ENCODE measurements at regions not wholly inside any gene's neighbourhood (a gene's known extent, or its start where the extent isn't known, plus 50 kb on each side); places are given as distances from the start of the nearest gene placed in this dataset.
A peak's percentile ranks its signal among the peaks of the same experiment; 100 is the strongest.
"Not testable (repeated sequence)": the region's sequence is repeated elsewhere in the genome, so short reads cannot be mapped to it uniquely, and the experiment has no call there.

- H3K36me3 Mint-ChIP-seq (ENCODE audit: low read depth); intact Hi-C loops (cut with micrococcal nuclease); H3K27me3 Mint-ChIP-seq (ENCODE audit: low read depth); H3K4me3 Mint-ChIP-seq (ENCODE audit: low read depth); H3K4me1 Mint-ChIP-seq (ENCODE audit: low read depth); H3K27ac Mint-ChIP-seq; DNase-seq (ENCODE audit: low spot score); H3K9me3 Mint-ChIP-seq: not testable (repeated sequence)
These were observed 51.6 kb upstream of the MAP4K4 start for GRCh38 chr2:101645886-101646285.

GRCh38 chr2:101644842-101645383, 52.6 kb upstream of the MAP4K4 start:
- no peak overlapping the region for H3K27ac Mint-ChIP-seq
- no peaks in the 10 kb centered on the region for H3K4me1 Mint-ChIP-seq (ENCODE audit: low read depth)
- no peak for DNase-seq (ENCODE audit: low spot score)
- no peaks in the 10 kb centered on the region for H3K9me3 Mint-ChIP-seq
- H3K36me3 Mint-ChIP-seq (ENCODE audit: low read depth) = no peaks in the 10 kb centered on the region
- H3K27me3 Mint-ChIP-seq (ENCODE audit: low read depth) = no peaks in the 10 kb centered on the region
- intact Hi-C loops (cut with micrococcal nuclease) = no loop called here
- no peak overlapping the region for H3K4me3 Mint-ChIP-seq (ENCODE audit: low read depth)

DNA sequence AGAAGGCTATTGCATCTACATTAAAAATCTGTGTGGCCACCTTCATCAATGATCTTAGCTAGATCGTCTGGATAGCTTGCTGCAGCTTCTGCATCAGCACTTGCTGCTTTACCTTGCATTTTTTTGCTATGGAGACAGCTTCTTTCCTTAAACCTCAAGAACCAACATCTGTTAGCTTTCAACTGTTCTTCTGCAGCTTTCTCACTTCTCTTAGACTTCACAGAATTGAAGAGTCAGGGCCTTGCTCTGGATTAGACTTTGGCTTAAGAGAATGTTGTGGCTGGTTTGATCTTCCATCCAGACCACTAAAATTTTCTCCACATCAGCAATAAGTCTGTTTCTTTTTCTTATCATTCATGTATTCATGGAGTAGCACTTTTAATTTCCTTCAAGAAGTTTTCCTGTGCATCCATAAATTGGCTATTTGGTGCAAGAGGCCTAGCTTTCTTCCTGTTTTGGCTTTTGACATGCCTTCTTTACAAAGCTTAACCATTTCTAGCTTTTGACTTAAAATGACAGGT, 54.4 kb upstream of the MAP4K4 start:
- Mint-ChIP-seq H3K27ac (no peak overlapping the region), H3K27me3 (ENCODE audit: low read depth) (no peaks in the 10 kb centered on the region), H3K9me3 (no peaks in the 10 kb centered on the region), H3K4me3 (ENCODE audit: low read depth) (no peak overlapping the region), H3K36me3 (ENCODE audit: low read depth) (no peaks in the 10 kb centered on the region), H3K4me1 (ENCODE audit: low read depth) (no peaks in the 10 kb centered on the region)
- intact Hi-C loops (cut with micrococcal nuclease) = no loop called here
- no peak for DNase-seq (ENCODE audit: low spot score)

GRCh38 chr2:101638817-101639605, 58.5 kb upstream of the MAP4K4 start:
- Mint-ChIP-seq H3K27me3 (ENCODE audit: low read depth) (no peaks in the 10 kb centered on the region), H3K9me3 (no peaks in the 10 kb centered on the region), H3K27ac (no peak overlapping the region), H3K36me3 (ENCODE audit: low read depth) (no peaks in the 10 kb centered on the region), H3K4me1 (ENCODE audit: low read depth) (no peaks in the 10 kb centered on the region), H3K4me3 (ENCODE audit: low read depth) (no peak overlapping the region)
- DNase-seq (ENCODE audit: low spot score) = no peak
- intact Hi-C loops (cut with micrococcal nuclease) = no loop called here

GRCh38 chr2:101638181-101638711, 59.3 kb upstream of the MAP4K4 start:
- Mint-ChIP-seq H3K27me3 (ENCODE audit: low read depth) (no peaks in the 10 kb centered on the region), H3K4me1 (ENCODE audit: low read depth) (no peaks in the 10 kb centered on the region), H3K27ac (no peak overlapping the region), H3K4me3 (ENCODE audit: low read depth) (no peak overlapping the region), H3K9me3 (no peaks in the 10 kb centered on the region), H3K36me3 (ENCODE audit: low read depth) (no peaks in the 10 kb centered on the region)
- intact Hi-C loops (cut with micrococcal nuclease) = no loop called here
- DNase-seq (ENCODE audit: low spot score) = no peak

- intact Hi-C loops (cut with micrococcal nuclease) = no loop called here
- DNase-seq (ENCODE audit: low spot score) = no peak
- no peak overlapping the region for H3K4me3 Mint-ChIP-seq (ENCODE audit: low read depth)
- H3K27me3 Mint-ChIP-seq (ENCODE audit: low read depth) = no peaks in the 10 kb centered on the region
- H3K4me1 Mint-ChIP-seq (ENCODE audit: low read depth) = peaks cover 3% of the 10 kb centered on the region
- H3K36me3 Mint-ChIP-seq (ENCODE audit: low read depth) = no peaks in the 10 kb centered on the region
- H3K27ac Mint-ChIP-seq = no peak overlapping the region
- no peaks in the 10 kb centered on the region for H3K9me3 Mint-ChIP-seq
These were observed 67.1 kb upstream of the MAP4K4 start for GRCh38 chr2:101630224-101630949.

DNA sequence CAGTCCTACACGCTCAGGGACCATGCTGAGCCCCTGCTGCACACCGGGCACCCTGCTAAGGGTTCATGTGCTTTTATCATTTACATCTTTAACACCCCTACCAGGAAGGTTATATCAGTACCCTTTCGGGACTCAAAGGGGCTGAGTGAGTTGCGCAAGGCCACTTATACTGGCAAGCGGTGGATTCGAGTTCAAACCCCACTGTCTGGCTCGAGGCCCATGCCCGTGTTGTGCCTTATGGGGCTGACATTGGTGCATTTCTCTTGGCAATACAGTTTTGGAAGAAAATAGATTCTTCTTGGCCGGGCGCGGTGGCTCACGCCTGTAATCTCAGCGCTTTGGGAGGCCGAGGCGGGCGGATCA, 69.5 kb upstream of the MAP4K4 start:
- DNase-seq (ENCODE audit: low spot score) = no peak
- no peaks in the 10 kb centered on the region for H3K36me3 Mint-ChIP-seq (ENCODE audit: low read depth)

GRCh38 chr2:101627285-101628029, 70.0 kb upstream of the MAP4K4 start:
- Mint-ChIP-seq H3K27ac (no peak overlapping the region), H3K4me3 (ENCODE audit: low read depth) (no peak overlapping the region), H3K36me3 (ENCODE audit: low read depth) (no peaks in the 10 kb centered on the region), H3K9me3 (no peaks in the 10 kb centered on the region), H3K27me3 (ENCODE audit: low read depth) (no peaks in the 10 kb centered on the region), H3K4me1 (ENCODE audit: low read depth) (peaks cover 19% of the 10 kb centered on the region)
- intact Hi-C loops (cut with micrococcal nuclease) = no loop called here
- DNase-seq (ENCODE audit: low spot score) = no peak

More for the DNA sequence above, 69.5 kb upstream of the MAP4K4 start:
- Mint-ChIP-seq H3K27ac (no peak overlapping the region), H3K27me3 (ENCODE audit: low read depth) (no peaks in the 10 kb centered on the region), H3K4me1 (ENCODE audit: low read depth) (peaks cover 13% of the 10 kb centered on the region), H3K4me3 (ENCODE audit: low read depth) (no peak overlapping the region), H3K9me3 (no peaks in the 10 kb centered on the region)
- intact Hi-C loops (cut with micrococcal nuclease) = no loop called here

DNA sequence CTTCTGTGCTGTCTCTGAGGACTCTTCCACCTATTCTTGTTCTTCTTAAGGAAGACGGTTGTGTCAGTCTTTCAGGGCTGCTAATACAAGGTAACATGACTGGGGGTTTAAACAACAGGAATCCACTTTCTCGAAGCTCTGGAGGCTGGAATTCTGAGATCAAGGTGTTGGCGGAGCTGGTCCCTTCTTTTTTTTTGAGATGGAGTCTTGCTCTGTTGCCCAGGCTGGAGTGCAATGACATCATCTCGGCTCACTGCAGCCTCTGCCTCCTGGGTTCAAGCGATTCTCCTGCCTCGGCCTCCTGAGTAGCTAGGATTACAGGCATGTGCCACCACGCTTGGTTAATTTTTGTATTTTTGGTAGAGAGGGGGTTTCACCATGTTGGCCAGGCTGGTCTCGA, 71.7 kb upstream of the MAP4K4 start:
- H3K9me3 Mint-ChIP-seq; H3K36me3 Mint-ChIP-seq (ENCODE audit: low read depth); DNase-seq (ENCODE audit: low spot score); H3K27ac Mint-ChIP-seq; H3K4me3 Mint-ChIP-seq (ENCODE audit: low read depth); H3K27me3 Mint-ChIP-seq (ENCODE audit: low read depth); intact Hi-C loops (cut with micrococcal nuclease): not testable (repeated sequence)
- H3K4me1 Mint-ChIP-seq (ENCODE audit: low read depth) = peaks cover 21% of the 10 kb centered on the region

DNA sequence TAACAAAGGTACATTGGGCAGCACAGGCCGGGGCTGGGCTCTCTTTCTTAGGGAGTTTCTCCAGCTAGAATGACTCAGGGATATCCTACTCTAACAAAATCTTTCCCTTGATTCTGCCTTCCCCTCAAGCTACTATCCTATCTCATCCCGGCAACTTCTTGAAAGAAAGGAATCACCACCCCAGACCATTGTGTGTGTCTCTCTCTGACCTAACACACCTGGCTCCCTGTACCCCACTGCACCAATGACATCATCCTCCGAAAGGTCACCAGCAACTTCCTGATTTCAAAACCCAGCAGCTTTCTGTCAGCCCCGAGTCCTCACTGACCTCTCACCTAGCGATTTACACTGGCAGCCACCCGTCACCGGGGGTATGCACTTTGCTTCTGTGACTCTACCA, 72.1 kb upstream of the MAP4K4 start:
- no peaks in the 10 kb centered on the region for H3K36me3 Mint-ChIP-seq (ENCODE audit: low read depth)
- no peak overlapping the region for H3K4me3 Mint-ChIP-seq (ENCODE audit: low read depth)
- no peak for DNase-seq (ENCODE audit: low spot score)
- no peaks in the 10 kb centered on the region for H3K9me3 Mint-ChIP-seq
- no peaks in the 10 kb centered on the region for H3K27me3 Mint-ChIP-seq (ENCODE audit: low read depth)
- H3K4me1 Mint-ChIP-seq (ENCODE audit: low read depth) = peaks cover 22% of the 10 kb centered on the region
- intact Hi-C loops (cut with micrococcal nuclease) = no loop called here
- no peak overlapping the region for H3K27ac Mint-ChIP-seq

DNA sequence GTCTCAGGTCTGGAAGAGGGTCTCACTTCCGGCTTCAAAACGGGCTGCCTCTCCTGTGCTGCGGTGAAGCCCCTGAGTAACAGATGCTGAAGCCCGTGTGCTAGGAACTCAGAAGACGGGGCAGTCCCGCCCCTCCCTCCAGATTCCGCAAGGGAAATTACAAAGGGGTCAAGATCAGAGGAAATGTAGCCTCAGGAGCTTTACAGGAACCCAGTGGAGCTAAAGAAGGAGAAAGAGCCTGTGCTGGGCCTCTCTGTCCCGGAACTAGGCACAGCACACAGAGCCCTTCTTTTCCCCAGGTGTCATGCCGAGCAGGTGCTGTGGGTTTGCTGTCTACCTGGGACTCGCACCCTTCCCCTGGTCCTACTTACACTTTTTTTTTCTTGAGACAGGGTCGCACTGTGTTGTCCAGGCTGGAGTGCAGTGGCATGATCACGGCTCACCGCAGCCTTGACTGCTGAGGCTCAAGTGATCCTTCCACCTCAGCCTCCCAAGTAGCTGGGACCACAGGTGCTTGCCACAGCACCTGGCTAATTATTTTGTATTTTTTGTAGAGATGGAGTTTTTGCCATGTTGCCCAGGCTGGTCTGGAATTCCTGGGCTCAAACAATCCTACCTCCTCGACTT, 72.7 kb upstream of the MAP4K4 start:
- H3K4me3 Mint-ChIP-seq (ENCODE audit: low read depth) = no peak overlapping the region
- H3K9me3 Mint-ChIP-seq = no peaks in the 10 kb centered on the region
- peaks cover 24% of the 10 kb centered on the region for H3K4me1 Mint-ChIP-seq (ENCODE audit: low read depth)
- no peaks in the 10 kb centered on the region for H3K27me3 Mint-ChIP-seq (ENCODE audit: low read depth)
- H3K36me3 Mint-ChIP-seq (ENCODE audit: low read depth) = no peaks in the 10 kb centered on the region
- H3K27ac Mint-ChIP-seq = no peak overlapping the region
- no peak for DNase-seq (ENCODE audit: low spot score)
- intact Hi-C loops (cut with micrococcal nuclease) = no loop called here

GRCh38 chr2:101623031-101623521, 74.4 kb upstream of the MAP4K4 start:
- no peak overlapping the region for H3K4me3 Mint-ChIP-seq (ENCODE audit: low read depth)
- no peaks in the 10 kb centered on the region for H3K9me3 Mint-ChIP-seq
- DNase-seq (ENCODE audit: low spot score) = no peak
- peaks cover 24% of the 10 kb centered on the region for H3K4me1 Mint-ChIP-seq (ENCODE audit: low read depth)
- peak overlapping the region; percentile 36 for H3K27ac Mint-ChIP-seq
- H3K27me3 Mint-ChIP-seq (ENCODE audit: low read depth) = no peaks in the 10 kb centered on the region
- no peaks in the 10 kb centered on the region for H3K36me3 Mint-ChIP-seq (ENCODE audit: low read depth)
- intact Hi-C loops (cut with micrococcal nuclease) = no loop called here
